GM23338 (cell line): ENCODE measurements at regions not wholly inside any gene's neighbourhood (a gene's known extent, or its start where the extent isn't known, plus 50 kb on each side); places are given as distances from the start of the nearest gene placed in this dataset.

Experiments
- ATAC-seq: fragments of 200-7000 bp; cut with Tn5 transposase; 3 replicates; pipeline ENCODE4 v1.9.1; 2020
- DNase-seq: peaks from one replicate; pipeline ENCODE4 v3.0.0-alpha.2; 2015; ENCODE audit warnings: low spot score
- H2AFZ ChIP-seq: fragments of 200-600 bp; sonication (generic); 2 replicates; pipeline ENCODE4 v1.8.0; 2016; ENCODE audit warnings: antibody characterized with exemption, mild to moderate bottlenecking, moderate library complexity
- H3F3A ChIP-seq: fragments of 200-600 bp; sonication (generic); replicated peaks from 2 replicates; pipeline ENCODE4 v1.8.0; 2017; ENCODE audit warnings: antibody characterized with exemption, mixed run types, low read depth
- H3K27ac ChIP-seq: fragments of 200-600 bp; sonication (generic); 2 replicates; pipeline ENCODE4 v1.6.1; 2016; ENCODE audit warnings: low read depth
- H3K27me3 ChIP-seq: fragments of 200-600 bp; sonication (generic); 2 replicates; pipeline ENCODE4 v1.8.0; 2016; ENCODE audit warnings: mild to moderate bottlenecking, mixed run types, moderate library complexity; ENCODE audit not compliant: insufficient read depth
- H3K36me3 ChIP-seq: fragments of 200-600 bp; sonication (generic); 2 replicates; pipeline ENCODE4 v1.8.0; 2016; ENCODE audit warnings: mild to moderate bottlenecking; ENCODE audit not compliant: insufficient read depth
- H3K4me1 ChIP-seq: fragments of 200-600 bp; sonication (generic); 2 replicates; pipeline ENCODE4 v1.8.0; 2016; ENCODE audit warnings: mild to moderate bottlenecking, moderate library complexity; ENCODE audit not compliant: insufficient read depth
- H3K4me2 ChIP-seq: fragments of 200-600 bp; sonication (generic); 2 replicates; pipeline ENCODE4 v1.7.1; 2017; ENCODE audit warnings: mixed run types
- H3K4me3 ChIP-seq: fragments of 200-600 bp; sonication (generic); 2 replicates; pipeline ENCODE4 v1.6.1; 2016; ENCODE audit warnings: mixed run types
- H3K79me2 ChIP-seq: fragments of 200-600 bp; sonication (generic); replicated peaks from 2 replicates; pipeline ENCODE4 v1.8.0; 2017; ENCODE audit warnings: mild to moderate bottlenecking; ENCODE audit not compliant: insufficient read depth
- H3K9me2 ChIP-seq: fragments of 200-600 bp; sonication (generic); 2 replicates; pipeline ENCODE4 v1.8.0; 2017; ENCODE audit not compliant: insufficient read depth
- H4K20me1 ChIP-seq: fragments of 200-600 bp; sonication (generic); replicated peaks from 2 replicates; pipeline ENCODE4 v1.8.0; 2017; ENCODE audit warnings: mild to moderate bottlenecking; ENCODE audit not compliant: insufficient read depth
- H3K27ac Mint-ChIP-seq: 2 replicates; pipeline ENCODE4 v1.8.0; 2020; ENCODE audit warnings: inconsistent platforms, mild to moderate bottlenecking, moderate library complexity, mixed read lengths
- H3K27me3 Mint-ChIP-seq: 3 replicates; pipeline ENCODE4 v1.8.0; 2022; ENCODE audit warnings: low read depth, mild to moderate bottlenecking, moderate library complexity, mixed read lengths, inconsistent platforms; ENCODE audit not compliant: insufficient read depth, poor library complexity
- H3K36me3 Mint-ChIP-seq: 3 replicates; pipeline ENCODE4 v1.8.0; 2021; ENCODE audit warnings: low read depth, mild to moderate bottlenecking, inconsistent platforms, moderate library complexity, mixed read lengths
- H3K4me1 Mint-ChIP-seq: 3 replicates; pipeline ENCODE4 v1.8.0; 2020; ENCODE audit warnings: mild to moderate bottlenecking, inconsistent platforms, mixed read lengths
- H3K4me3 Mint-ChIP-seq: 3 replicates; pipeline ENCODE4 v1.8.0; 2021; ENCODE audit warnings: moderate library complexity, mild to moderate bottlenecking, inconsistent platforms, mixed read lengths
- H3K9me3 Mint-ChIP-seq: 3 replicates; pipeline ENCODE4 v1.8.0; 2020; ENCODE audit warnings: moderate library complexity, mild to moderate bottlenecking, inconsistent platforms, mixed read lengths
- CREB1 ChIP-seq: fragments of 250-450 bp; sonication (Bioruptor Pico); IDR thresholded peaks from 2 replicates; pipeline ENCODE4 v1.5.0; 2020; ENCODE audit warnings: low read depth, mild to moderate bottlenecking, moderate library complexity
- CTCF ChIP-seq, 2 experiments: fragments of 200-600 bp in 1 of 2; sonication (generic) in 1 of 2; conservative IDR thresholded peaks; 2 replicates each; pipeline versions ENCODE4 v1.5.1 to v1.6.1; 2016 to 2017; ENCODE audit warnings: antibody characterized with exemption in 2 of 2, low read depth in 2 of 2, mild to moderate bottlenecking in 2 of 2, moderate library complexity in 1 of 2
- EZH2 ChIP-seq: fragments of 200-600 bp; sonication (generic); IDR thresholded peaks from one replicate; pipeline ENCODE4 v1.8.0; 2017; ENCODE audit warnings: antibody characterized with exemption, mild to moderate bottlenecking, low read depth; ENCODE audit not compliant: unreplicated experiment
- EZH2phosphoT487 ChIP-seq: fragments of 200-600 bp; sonication (generic); IDR thresholded peaks from one replicate; pipeline ENCODE4 v1.8.1; 2018; ENCODE audit warnings: antibody characterized with exemption; ENCODE audit not compliant: unreplicated experiment
- JUNB ChIP-seq: IDR thresholded peaks from one replicate; pipeline ENCODE4 v1.6.1; 2016; ENCODE audit warnings: antibody characterized with exemption; ENCODE audit not compliant: unreplicated experiment
- NANOG ChIP-seq: IDR thresholded peaks from 2 replicates; pipeline ENCODE4 v1.6.1; 2016; ENCODE audit warnings: antibody characterized with exemption, borderline replicate concordance
- POLR2AphosphoS5 ChIP-seq: IDR thresholded peaks from 2 replicates; pipeline ENCODE4 v1.6.1; 2016; ENCODE audit warnings: antibody characterized with exemption, low read depth
- REST ChIP-seq: IDR thresholded peaks from one replicate; pipeline ENCODE4 v1.6.1; 2018; ENCODE audit warnings: antibody characterized with exemption; ENCODE audit not compliant: unreplicated experiment
- STAT1 ChIP-seq: IDR thresholded peaks from one replicate; pipeline ENCODE4 v1.6.1; 2016; ENCODE audit warnings: antibody characterized with exemption; ENCODE audit not compliant: unreplicated experiment
- ZNF114 ChIP-seq: fragments of 250-450 bp; sonication (Bioruptor Pico); IDR thresholded peaks from 2 replicates; pipeline ENCODE4 v1.5.0; 2020; ENCODE audit warnings: mild to moderate bottlenecking, moderate library complexity
- ZNF331 ChIP-seq: fragments of 250-450 bp; sonication (Bioruptor Pico); IDR thresholded peaks from 2 replicates; pipeline ENCODE4 v1.5.0; 2020; ENCODE audit warnings: low read depth, mild to moderate bottlenecking, moderate library complexity
- ZNF462 ChIP-seq: fragments of 250-450 bp; sonication (Bioruptor Pico); IDR thresholded peaks from 2 replicates; pipeline ENCODE4 v1.5.0; 2020; ENCODE audit warnings: mild to moderate bottlenecking, moderate library complexity
- TF ChIP-seq, protein P1 (sequence below): IDR thresholded peaks from 2 replicates; pipeline ENCODE4 v1.6.1; 2016; ENCODE audit warnings: antibody characterized with exemption

- TF ChIP-seq ZNF462 (CRISPR knock-in tag) (no peak), EZH2 (no peak), POLR2AphosphoS5 (no peak), REST (no peak), ZNF114 (no peak), ZNF331 (CRISPR knock-in tag) (no peak), EZH2phosphoT487 (no peak), JUNB (no peak), NANOG (no peak), CREB1 (CRISPR knock-in tag) (no peak), CTCF (conservative IDR thresholded peaks at IDR 0.05; ENCODE audit: low read depth in 2 of 2) (no peak), STAT1 (no peak)
- TF ChIP-seq, protein P1, sequence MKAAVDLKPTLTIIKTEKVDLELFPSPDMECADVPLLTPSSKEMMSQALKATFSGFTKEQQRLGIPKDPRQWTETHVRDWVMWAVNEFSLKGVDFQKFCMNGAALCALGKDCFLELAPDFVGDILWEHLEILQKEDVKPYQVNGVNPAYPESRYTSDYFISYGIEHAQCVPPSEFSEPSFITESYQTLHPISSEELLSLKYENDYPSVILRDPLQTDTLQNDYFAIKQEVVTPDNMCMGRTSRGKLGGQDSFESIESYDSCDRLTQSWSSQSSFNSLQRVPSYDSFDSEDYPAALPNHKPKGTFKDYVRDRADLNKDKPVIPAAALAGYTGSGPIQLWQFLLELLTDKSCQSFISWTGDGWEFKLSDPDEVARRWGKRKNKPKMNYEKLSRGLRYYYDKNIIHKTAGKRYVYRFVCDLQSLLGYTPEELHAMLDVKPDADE: no peak
- DNase-seq: no peak
- Mint-ChIP-seq H3K9me3 (peaks cover 36% of the 10 kb centered on the region), H3K36me3 (peaks cover 11% of the 10 kb centered on the region; the same call in 2 of the 3 replicates), H3K27ac (no peak overlapping the region), H3K4me1 (no peaks in the 10 kb centered on the region; the same call in 2 of the 3 replicates), H3K27me3 (peaks cover 3% of the 10 kb centered on the region), H3K4me3 (no peak overlapping the region)
- H3K4me3 ChIP-seq: no peak overlapping the region
- H3F3A ChIP-seq: no peaks in the 10 kb centered on the region
- no peaks in the 10 kb centered on the region for H3K27me3 ChIP-seq
- no peak overlapping the region for H3K27ac ChIP-seq
- no peaks in the 10 kb centered on the region; the same call in 1 of the 2 replicates for H3K9me2 ChIP-seq
- H3K36me3 ChIP-seq: no peaks in the 10 kb centered on the region
- H3K4me2 ChIP-seq: no peak overlapping the region
- no peak for ATAC-seq
- no peaks in the 10 kb centered on the region for H3K4me1 ChIP-seq
- no peaks in the 10 kb centered on the region for H3K79me2 ChIP-seq
- no peak overlapping the region for H2AFZ ChIP-seq
- H4K20me1 ChIP-seq: no peaks in the 10 kb centered on the region
Observed at GRCh38 chr5:42074353-42074752, 149.3 kb downstream of the FBXO4 start.
